SKM-1 treated with dmso at 0.1 percent for 144 hours (cell line): ENCODE measurements at regions not wholly inside any gene's neighbourhood (a gene's known extent, or its start where the extent isn't known, plus 50 kb on each side); places are given as distances from the start of the nearest gene placed in this dataset.
"Not testable (repeated sequence)": the region's sequence is repeated elsewhere in the genome, so short reads cannot be mapped to it uniquely, and the experiment has no call there.

Experiments
- DNase-seq: peaks from one replicate; lab custom pipeline; 2025; ENCODE audit not compliant: unreplicated experiment; lab: John Stamatoyannopoulos, UW

DNA sequence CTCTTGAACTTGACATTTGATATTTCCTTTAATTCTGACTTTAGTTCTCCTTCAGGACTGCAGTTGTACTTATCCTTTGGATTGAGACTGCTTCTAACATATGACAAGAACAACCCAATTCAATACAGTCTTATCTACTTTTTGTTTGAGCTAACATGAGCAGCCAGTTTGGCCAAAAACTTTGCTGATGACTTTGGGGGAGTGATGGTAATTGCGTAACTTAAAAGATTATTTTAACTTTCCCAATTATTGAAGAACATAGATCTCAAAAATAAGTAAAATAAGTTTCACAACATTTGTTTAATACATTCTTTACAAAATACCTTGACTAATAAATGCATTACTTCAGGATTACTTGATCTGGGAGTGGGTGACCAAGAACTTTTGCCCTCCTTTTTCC lies 1311.1 kb upstream of the NRXN1 start:
- no peak for DNase-seq

DNA sequence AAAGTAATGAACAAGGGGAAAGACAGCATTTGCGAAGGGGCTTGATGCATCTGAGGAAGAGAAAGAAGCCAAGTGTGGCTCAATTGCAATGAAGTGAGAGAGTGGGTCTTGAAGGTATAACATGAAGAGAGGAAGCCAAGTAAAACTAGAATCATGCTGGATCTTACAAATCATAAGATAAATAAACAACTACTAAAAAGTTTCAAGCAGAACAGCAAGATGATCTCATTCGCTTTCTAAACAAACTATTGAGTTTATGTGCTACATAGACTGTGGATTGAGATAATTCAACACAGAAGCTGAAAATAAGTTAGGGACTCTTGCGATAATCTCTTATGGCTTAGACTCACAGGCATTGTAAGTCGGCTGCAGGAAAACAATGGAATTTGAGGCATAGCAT lies 1310.5 kb upstream of the NRXN1 start:
- DNase-seq, result no peak

DNA sequence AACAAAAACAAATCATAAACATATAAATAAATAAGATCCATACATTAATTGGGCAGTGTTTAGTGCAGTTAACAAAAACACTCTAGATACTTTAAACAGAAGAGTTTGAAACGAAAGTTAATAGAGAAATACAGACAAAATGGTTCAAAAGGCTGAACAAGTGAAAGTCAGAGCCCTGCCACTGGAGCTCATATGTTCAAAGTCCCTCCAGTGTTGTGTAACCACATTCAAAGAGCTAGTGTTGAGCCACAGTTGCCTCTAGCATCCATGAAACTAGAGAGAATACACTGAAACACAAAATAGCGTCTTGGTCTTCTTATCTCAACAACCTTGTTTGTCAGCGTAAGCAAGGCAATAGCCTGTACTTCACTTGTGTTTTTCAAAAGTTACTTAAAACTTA lies 1309.8 kb upstream of the NRXN1 start:
- no peak for DNase-seq

DNA sequence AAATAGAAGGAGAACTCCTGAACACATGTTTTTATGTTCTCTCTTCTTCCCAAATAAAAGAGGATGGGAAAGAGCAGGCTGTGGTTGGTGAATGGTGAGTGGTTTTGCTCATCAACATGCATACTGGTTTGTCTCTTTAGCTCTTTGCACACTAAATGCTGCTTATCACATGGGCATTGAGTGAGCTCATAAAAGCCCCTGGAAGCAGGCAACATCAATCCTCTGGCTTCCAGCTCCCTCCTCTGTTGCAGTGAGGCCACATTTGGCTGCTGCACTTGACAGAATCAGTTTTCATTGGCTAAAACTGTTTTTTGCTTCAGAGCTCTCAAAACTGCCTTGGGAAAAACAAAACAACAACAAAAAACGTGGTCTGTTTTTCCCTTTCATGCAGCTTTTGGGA lies 1308.2 kb upstream of the NRXN1 start:
- no peak for DNase-seq

DNA sequence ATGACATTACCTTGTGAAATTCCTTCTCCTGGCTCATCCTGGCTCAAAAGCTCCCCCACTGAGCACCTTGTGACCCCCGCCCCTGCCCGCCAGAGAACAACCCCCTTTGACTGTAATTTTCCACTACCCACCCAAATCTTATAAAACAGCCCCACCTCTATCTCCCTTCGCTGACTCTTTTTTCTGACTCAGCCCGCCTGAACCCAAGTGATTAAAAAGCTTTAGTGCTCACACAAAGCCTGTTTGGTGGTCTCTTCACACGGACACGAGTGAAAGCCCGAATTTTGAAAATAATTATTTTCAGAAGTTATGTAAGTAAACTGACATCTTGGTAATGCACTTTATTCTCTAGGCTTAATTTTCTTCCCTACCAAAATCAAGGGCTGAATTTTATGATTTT lies 1305.9 kb upstream of the NRXN1 start:
- DNase-seq, result not testable (repeated sequence)

DNA sequence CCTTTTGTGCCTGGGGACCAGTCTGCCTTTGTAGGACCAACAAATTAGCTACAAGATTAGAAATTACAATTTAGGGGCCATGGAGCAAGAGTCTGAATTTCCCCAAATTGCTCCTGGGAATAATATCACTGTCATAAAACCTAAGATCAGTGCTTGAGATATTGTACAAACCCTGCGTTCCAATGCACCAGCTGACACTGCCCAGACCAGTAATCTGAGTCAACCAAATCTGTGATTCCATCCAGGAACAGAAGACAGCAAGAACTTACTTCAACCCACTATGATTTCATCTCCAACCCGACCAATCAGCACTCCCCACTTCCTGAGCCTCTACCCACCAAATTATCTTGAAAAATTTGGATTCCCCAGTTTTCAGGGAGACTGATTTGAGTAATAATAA lies 1305.0 kb upstream of the NRXN1 start:
- no peak for DNase-seq

DNA sequence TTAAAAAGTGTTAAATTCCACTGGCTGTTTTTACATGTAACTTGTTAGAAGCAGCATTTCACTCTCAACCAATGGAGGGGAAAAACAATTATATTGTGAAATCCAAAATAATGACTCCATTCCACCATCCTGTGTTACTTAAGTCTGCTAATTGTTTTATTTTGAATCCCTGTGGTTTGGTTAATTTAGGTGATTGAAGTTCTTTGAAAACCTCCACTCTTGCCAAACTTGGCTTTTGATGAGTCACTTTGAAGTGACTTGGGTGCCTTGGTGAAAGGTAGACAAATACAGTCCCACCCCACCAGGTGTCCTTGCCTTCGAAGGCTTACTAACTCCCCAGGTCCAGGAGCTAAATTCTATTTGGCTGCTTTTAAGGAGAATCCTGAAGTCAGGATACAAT lies 1303.8 kb upstream of the NRXN1 start:
- DNase-seq, result no peak

DNA sequence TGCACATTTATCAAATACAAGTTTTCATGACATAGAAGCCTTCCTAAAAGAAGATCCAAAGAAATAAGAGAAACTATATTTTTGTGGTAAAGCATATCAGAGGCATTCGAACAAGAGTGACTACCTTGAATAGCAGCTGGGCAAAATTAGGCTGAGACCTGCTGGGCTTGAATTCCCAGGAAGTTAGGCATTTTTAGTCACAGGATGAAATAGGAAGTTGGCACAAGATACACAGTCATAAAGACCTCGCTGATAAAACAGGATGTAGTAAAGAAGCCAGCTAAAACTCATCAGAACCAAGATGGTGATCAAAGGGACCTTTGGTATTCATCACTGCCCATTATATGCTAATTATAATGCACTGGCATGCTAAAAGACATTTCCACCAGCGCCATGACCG lies 1302.3 kb upstream of the NRXN1 start:
- DNase-seq, result no peak

DNA sequence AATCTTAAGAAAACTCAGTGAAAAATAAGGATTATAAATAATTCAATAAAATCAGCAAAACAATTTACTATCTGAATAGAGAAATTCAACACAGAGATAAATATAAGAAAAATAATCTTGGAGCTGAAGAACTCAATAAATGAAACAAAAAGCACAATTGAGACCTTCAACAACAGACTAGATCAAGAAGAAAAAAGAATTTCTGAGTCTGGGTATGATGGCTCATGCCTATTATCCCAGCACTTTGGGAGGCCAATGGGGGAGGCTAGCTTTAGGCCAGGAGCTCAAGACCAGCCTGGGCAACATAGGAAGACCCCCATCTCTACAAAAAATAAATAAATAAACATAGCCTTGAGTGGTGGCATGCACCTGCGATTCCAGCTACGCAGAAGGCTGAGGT lies 1295.7 kb upstream of the NRXN1 start:
- no peak for DNase-seq

DNA sequence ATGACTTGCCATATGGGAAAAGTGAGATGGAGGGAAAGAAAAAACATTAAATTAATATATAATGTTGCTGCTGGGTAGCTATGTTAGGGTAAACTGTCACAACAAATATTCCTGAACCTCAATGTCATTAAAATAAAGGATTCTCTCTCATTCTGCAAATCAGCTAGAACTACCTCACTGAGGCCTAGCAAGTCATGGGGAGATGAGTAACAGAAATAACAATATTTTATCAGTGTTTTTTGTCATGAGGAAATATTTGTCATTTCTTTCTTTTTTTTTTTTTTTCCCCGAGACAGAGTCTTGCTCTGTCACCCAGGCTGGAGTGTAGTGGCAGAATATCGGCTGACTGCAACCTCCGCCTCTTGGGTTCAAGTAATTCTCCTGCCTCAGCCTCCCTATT lies 1282.3 kb upstream of the NRXN1 start:
- DNase-seq, result no peak

DNA sequence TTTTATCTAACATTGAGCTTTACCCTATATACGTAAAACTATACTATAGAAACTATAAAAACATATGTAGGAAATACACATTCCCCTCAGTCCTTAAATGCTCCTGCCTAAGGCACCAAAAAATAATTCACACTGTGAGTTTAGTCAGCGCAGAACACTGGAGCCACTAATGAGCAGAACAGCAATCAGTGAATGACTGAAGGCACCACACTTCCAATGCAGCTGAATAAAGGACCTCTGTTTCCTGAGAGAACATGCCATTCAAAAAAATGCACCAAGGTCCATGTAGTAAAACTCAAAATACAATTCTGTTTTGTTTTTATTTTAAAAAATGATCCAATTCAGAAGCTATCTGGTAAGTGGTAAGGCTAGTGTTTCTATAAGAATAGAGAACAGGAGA lies 1280.6 kb upstream of the NRXN1 start:
- DNase-seq, result no peak

DNA sequence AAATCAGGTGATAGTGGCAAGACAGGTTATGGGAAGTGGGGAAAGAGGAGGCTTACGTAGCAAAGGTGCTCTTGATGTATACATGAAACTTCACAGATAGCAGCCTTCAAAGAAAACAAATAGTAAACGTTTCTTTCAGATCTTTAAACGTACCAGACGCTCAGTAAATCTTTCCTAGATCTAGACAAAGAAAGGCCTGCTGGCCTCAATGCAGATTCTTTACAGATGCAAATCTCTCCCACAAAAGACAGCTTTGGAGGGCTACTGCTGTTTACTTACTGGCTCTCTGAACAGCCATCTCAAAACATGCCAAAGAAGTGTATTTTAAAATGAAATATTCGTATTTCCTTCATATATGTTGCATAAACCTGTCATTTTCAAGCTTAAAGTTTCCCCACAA lies 1279.9 kb upstream of the NRXN1 start:
- DNase-seq, result no peak

DNA sequence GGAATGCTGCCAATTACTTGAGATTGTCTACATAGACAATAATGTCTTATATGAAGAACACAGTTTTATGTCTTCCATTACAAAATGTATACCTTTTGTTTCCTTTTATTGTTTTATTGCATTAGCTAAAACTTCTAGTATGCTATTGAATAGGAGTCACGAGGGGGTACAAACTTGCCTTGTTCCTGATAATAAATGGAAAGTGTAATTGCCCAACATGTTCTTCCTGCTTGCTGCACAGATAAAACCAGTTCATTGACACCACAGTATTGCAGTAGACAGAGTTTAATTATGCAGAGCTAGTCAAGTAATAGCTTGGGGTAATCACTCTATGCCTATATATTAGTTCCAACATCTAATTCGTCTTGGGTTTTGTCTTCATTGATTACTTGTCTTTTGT lies 1276.2 kb upstream of the NRXN1 start:
- no peak for DNase-seq

DNA sequence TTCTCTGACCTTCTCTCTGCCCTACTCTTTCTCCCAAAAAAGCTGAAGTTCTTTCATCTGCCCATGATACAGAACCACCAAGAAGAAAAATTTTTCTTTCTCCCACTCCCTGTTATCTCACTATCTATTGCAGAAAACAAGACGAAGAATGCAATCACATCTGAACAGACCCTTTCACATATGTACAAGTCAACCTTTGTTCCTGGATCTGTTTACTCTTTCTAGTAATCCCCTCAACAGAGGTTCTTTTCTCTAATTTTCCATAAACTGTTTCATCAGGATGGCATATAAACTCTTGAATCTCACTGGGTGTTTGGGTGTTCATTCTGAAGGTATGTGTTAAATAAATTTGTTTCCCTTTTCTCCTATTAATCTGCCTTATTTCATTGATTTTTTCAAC lies 1262.7 kb upstream of the NRXN1 start:
- DNase-seq, result no peak

DNA sequence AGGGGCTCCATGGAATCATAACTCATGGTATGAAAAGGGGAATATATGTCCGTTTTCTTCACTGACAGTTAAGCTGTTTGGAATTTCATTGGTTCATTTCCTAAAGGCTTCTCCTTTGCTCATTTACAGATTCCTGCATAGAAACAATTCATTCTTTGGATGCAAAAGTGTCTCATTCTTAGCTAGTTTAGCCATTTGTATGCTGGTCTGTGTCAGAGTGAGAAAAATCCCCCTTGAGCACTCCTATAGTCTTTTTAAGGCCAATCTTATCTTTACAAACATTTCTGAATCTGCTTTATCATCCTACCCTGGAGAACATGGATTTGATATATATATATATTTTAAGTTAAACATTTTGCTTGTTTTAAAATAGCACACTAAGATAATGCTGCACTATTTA lies 1260.9 kb upstream of the NRXN1 start:
- no peak for DNase-seq

DNA sequence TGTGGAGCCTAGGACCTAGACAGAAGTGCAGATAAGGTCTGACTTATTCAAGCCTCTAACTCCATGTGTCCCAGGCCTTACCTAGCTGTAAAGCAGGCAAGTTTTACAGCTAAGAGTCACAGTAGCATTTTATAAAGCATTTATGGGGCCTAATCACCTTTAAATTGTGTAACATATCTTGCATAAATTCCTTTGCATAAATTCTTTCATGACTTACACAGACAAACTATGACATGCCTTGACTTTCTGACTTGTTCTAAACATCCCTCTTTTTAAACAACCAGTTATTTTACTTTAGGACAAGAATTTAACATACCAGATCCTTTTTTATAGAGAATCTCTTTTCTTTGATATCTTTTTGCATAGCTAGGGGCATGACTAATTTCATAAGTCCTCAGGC lies 1257.8 kb upstream of the NRXN1 start:
- no peak for DNase-seq

DNA sequence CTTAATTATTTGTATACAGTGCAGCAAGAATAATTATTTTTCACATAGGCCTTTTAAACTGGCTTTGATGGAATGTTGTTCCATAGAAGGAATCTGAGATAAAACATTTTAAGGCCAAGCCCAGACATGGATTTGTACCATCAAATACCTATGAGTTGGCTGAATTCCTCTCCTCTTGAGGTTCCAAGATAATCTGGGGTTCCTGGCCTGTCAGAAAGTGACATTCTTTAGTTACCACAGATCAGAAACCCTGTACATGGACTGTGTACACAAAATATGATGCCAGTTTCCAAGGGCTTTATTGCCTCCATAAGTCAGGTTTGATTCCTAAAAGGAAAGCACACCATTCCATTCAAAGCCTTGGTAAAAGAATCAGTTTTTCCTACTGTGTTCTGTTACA lies 1256.7 kb upstream of the NRXN1 start:
- DNase-seq, result no peak

DNA sequence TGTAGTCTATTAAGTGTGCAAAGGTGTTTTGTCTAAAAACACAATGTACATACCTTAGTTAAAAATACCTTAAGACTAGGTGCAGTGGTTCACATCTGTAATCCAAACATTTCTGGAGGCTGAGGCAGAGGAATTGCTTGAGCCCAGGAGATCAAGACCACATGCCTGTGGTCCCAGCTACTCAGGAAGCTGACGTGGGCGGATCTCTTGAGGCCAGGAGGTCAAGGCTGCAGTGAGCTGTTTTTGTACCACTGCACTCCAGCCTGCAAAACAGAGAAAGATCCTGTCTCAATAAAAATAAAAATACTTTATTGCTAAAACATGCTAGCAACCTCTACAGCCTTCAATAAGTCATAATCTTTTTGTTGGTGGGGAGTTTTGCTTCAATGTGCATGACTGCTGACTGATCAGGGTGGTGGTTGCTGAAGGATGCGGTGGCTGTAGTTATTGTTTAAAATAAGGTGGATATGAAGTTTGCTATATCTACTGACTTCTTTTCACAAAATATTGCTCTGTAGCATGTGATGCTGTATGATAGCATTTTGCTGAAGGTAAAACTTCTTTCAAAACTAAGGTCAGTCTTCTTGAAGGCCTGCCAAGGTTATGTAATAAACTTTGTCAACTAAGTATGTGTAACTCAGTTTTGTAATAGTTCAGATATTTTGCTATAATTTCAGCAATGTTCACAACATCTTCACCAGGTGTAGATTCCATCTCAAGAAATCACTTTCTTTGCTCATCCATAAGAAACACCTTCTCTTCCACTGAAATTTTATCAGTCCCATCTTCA lies 1238.0 kb upstream of the NRXN1 start:
- DNase-seq, result no peak

DNA sequence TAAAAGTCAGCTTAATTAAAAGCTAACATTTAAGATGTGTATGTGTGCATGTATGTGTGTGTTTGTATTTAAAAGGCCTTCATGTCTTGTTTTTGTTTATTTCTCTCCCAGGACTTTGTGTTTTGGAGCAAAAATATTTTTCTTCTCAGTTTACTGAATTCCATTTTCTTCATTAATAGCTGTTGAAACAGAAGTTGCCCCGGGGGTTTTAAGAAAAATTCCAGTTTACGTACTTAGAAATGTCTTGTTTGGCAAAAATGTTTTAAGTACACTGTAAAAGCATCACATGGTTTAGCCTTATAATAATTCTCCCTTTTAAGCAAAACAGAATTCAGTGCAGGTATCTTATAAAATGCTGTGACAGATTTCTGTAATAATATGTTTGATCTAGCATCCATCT lies 1233.0 kb upstream of the NRXN1 start:
- no peak for DNase-seq

DNA sequence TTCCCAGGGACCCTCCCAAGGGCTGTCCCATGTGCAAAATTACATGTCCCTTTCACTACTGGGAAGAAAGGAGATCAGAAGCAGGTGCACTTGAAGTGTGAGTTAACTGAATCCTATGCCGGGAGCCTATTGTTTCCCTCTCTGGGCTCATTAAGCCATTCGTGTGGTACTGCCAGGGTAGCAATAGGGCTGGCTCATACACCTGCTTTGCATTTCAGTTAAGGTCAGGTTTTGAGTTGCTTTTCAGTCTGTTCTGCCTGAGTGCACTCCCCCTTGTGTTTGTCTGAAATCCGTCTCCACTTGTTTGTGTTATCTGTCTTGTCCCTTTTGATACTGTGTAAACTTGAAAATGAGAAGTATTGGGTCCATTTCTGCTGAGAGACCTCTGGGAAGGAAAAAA lies 1232.6 kb upstream of the NRXN1 start:
- DNase-seq, result no peak

DNA sequence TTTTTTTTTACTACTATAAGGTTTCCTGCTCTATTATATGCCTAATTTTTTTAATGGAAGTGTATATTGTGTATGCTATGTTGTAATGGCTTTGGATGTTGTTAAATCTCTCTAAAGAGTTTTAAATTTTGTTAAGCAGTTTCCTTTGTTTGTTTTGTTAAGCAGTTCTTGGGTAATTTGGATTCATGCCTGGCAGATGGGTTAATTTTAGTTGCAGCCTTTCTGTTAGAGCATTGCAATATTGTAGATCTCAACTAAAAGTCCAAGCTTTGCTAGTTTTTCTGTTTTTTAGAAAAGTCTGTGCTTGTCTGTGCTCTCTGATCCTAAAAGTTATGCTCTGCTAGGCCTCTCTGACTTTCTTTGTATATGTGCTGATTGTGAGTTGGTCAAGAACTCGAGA lies 1229.0 kb upstream of the NRXN1 start:
- no peak for DNase-seq

DNA sequence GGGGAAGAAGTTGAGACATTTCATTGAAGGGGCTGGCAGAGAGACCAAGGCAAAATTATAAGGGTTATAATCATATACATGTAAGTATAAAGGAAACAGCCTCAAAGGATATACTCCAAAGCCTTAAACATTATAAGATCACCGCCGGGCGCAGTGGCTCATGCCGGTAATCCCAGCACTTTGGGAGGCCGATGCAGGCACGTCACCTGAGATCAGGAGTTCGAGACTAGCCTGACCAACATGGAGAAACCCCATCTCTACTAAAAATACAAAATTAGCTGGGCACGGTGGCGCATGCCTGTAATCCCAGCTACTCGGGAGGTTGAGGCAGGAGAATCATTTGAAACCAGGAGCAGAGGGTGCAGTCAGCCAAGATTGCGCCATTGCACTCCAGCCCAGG lies 1227.0 kb upstream of the NRXN1 start:
- not testable (repeated sequence) for DNase-seq

DNA sequence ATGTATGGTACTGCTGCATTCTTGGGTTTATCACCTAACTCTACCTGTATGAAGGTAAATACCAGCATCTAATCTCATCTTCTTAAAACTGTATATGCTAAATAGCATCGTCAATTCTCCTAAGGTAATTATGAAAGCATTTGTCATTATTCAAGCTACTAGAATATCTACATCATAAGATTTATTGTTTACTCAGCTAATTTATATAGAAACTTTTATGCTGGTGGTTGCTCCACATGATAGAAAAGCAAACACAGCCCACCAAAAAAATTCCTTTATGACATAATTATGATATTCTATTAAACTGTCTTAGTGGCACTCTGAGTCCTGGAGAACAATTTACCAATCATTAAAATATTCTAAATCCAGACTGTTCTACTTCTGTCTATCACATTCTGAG lies 1226.1 kb upstream of the NRXN1 start:
- no peak for DNase-seq
